HCT116 (cell line): ENCODE measurements at regions not wholly inside any gene's neighbourhood (a gene's known extent, or its start where the extent isn't known, plus 50 kb on each side); places are given as distances from the start of the nearest gene placed in this dataset.

Source experiments
- ATAC-seq: fragments of 200-7000 bp; cut with Tn5 transposase; 2 replicates; pipeline ENCODE4 v1.9.1; 2020; ENCODE audit warnings: mild to moderate bottlenecking, moderate library complexity
- BruUV-seq: library from RNA; stranded (reverse); fragments of 400-500 nt; replicated peaks from 2 replicates; lab custom pipeline; 2021; lab: Mats Ljungman, UMichigan
- CTCF ChIA-PET: fragments of 300-600 bp; sonication (Branson Sonifier 250); formaldehyde crosslinking; loops from one replicate; lab custom pipeline; 2021; ENCODE audit warnings: antibody characterized with exemption; lab: Charles Lee
- POLR2A ChIA-PET: fragments of 300-600, 350-600 bp; sonication (Branson Sonifier 250); formaldehyde crosslinking; loops from one replicate; lab custom pipeline; 2021; ENCODE audit warnings: antibody characterized with exemption; lab: Charles Lee
- RAD21 ChIA-PET, 2 experiments: fragments of 300-600 bp; sonication (Branson Sonifier 250); formaldehyde crosslinking; loops; one replicate each; lab custom pipeline; 2023; ENCODE audit warnings: low total read pairs in 2 of 2; ENCODE audit not compliant: uncharacterized antibody in 2 of 2, unreplicated experiment in 2 of 2, low non-redundant PET in 1 of 2; lab: Charles Lee
- DNase-seq: peaks from one replicate; pipeline ENCODE4 v3.0.0-alpha.2; 2010; ENCODE audit warnings: low read depth, low spot score
- H2AFZ ChIP-seq: fragments of 200-600 bp; shearing (Covaris generic), sonication (generic); 2 replicates; pipeline ENCODE4 v1.6.1; 2017; ENCODE audit warnings: low read depth, mixed run types, mixed read lengths, antibody characterized with exemption, low read length; ENCODE audit not compliant: poor library complexity, severe bottlenecking
- H3K27ac ChIP-seq: 2 replicates; pipeline ENCODE4 v1.5.1; 2012; ENCODE audit warnings: low read depth, low read length
- H3K27me3 ChIP-seq: fragments of 200-600 bp; sonication (generic); 2 replicates; pipeline ENCODE4 v1.6.1; 2016; ENCODE audit warnings: mixed run types, low read length, mixed read lengths; ENCODE audit not compliant: insufficient read depth
- H3K36me3 ChIP-seq, 2 experiments: fragments of 200-500 bp in 1 of 2; fragments of 200-600 bp in 1 of 2; sonication (Bioruptor generic) in 1 of 2; sonication (generic) in 1 of 2; 2 replicates each; pipeline versions ENCODE4 v1.5.1 to v1.6.1; 2014 to 2016; ENCODE audit warnings: low read length in 2 of 2, inconsistent platforms in 1 of 2, mixed read lengths in 1 of 2, mixed run types in 1 of 2; ENCODE audit not compliant: insufficient read depth in 2 of 2, control insufficient read depth in 1 of 2
- H3K4me1 ChIP-seq, 2 experiments: fragments of 200-600 bp in 1 of 2; sonication (generic) in 1 of 2; 2 replicates each; pipeline versions ENCODE4 v1.5.1 to v1.6.1; 2012 to 2017; ENCODE audit warnings: low read length in 2 of 2, inconsistent platforms in 1 of 2, mild to moderate bottlenecking in 1 of 2, mixed read lengths in 1 of 2, mixed run types in 1 of 2, moderate library complexity in 1 of 2; ENCODE audit not compliant: insufficient read depth in 2 of 2, control insufficient read depth in 1 of 2
- H3K4me2 ChIP-seq: fragments of 200-600 bp; sonication (generic); 2 replicates; pipeline ENCODE4 v1.6.1; 2017; ENCODE audit warnings: mixed run types, low read length, mixed read lengths
- H3K4me3 ChIP-seq, 2 experiments: fragments of 200-600 bp in 1 of 2; sonication (generic) in 1 of 2; replicated peaks in 1 of 2; 2 replicates each; pipeline ENCODE4 v1.5.1; 2011 to 2016; ENCODE audit warnings: low read length in 2 of 2, control low read depth in 1 of 2, low read depth in 1 of 2, mild to moderate bottlenecking in 1 of 2, mixed read lengths in 1 of 2, mixed run types in 1 of 2
- H3K79me2 ChIP-seq: fragments of 200-600 bp; sonication (generic); 2 replicates; pipeline ENCODE4 v1.6.1; 2017; ENCODE audit warnings: mild to moderate bottlenecking, mixed run types, low read length, moderate library complexity, mixed read lengths; ENCODE audit not compliant: insufficient read depth
- H3K9ac ChIP-seq: fragments of 200-600 bp; sonication (generic); 2 replicates; pipeline ENCODE4 v1.6.1; 2016; ENCODE audit warnings: low read length, mixed read lengths
- H3K9me2 ChIP-seq: fragments of 200-600 bp; sonication (generic), shearing (Covaris generic); 2 replicates; pipeline ENCODE4 v1.6.1; 2017; ENCODE audit warnings: mixed run types, mild to moderate bottlenecking, moderate library complexity; ENCODE audit not compliant: insufficient read depth
- H3K9me3 ChIP-seq, 2 experiments: fragments of 200-500 bp in 1 of 2; fragments of 200-600 bp in 1 of 2; sonication (Bioruptor generic) in 1 of 2; sonication (generic) in 1 of 2; 2 replicates each; pipeline ENCODE4 v1.6.1; 2014 to 2017; ENCODE audit warnings: low read length in 2 of 2, mixed read lengths in 2 of 2, inconsistent platforms in 1 of 2, low read depth in 1 of 2, mild to moderate bottlenecking in 1 of 2, mixed run types in 1 of 2, moderate library complexity in 1 of 2; ENCODE audit not compliant: control insufficient read depth in 1 of 2, insufficient read depth in 1 of 2
- H4K20me1 ChIP-seq: fragments of 200-600 bp; sonication (generic), shearing (Covaris generic); 2 replicates; pipeline ENCODE4 v1.6.1; 2017; ENCODE audit warnings: mixed run types, mild to moderate bottlenecking, moderate library complexity; ENCODE audit not compliant: insufficient read depth
- CEBPB ChIP-seq: IDR thresholded peaks from 2 replicates; pipeline ENCODE4 v1.6.1; 2012; ENCODE audit warnings: low read depth
- POLR2A ChIP-seq: IDR thresholded peaks from 2 replicates; pipeline ENCODE4 v1.7.0; 2011; ENCODE audit warnings: borderline replicate concordance; ENCODE audit not compliant: insufficient read depth, insufficient read length; ENCODE audit errors: extremely low read depth
- RAD21 ChIP-seq: IDR thresholded peaks from 2 replicates; pipeline ENCODE4 v1.6.1; 2012; ENCODE audit warnings: low read depth, mild to moderate bottlenecking
- SIN3A ChIP-seq: IDR thresholded peaks from 2 replicates; pipeline ENCODE4 v1.6.1; 2012; ENCODE audit warnings: low read depth
- SRF ChIP-seq: IDR thresholded peaks from 2 replicates; pipeline ENCODE4 v1.6.1; 2012; ENCODE audit warnings: low read depth
- YY1 ChIP-seq: IDR thresholded peaks from 2 replicates; pipeline ENCODE4 v1.6.1; 2011; ENCODE audit warnings: low read length, low read depth, moderate library complexity, mild to moderate bottlenecking; ENCODE audit not compliant: insufficient replicate concordance; ENCODE audit errors: extremely low read depth
- ZFX ChIP-seq: fragments of 450-650 bp; IDR thresholded peaks from 2 replicates; pipeline ENCODE4 v1.6.1; 2017
- intact Hi-C: fragments of 100-400 bp; cut with micrococcal nuclease; formaldehyde crosslinking; loops from 2 replicates; pipeline ENCODE4 v1.10.0; 2022
- TF ChIP-seq, protein P1 (sequence below): IDR thresholded peaks from 2 replicates; pipeline ENCODE4 v1.6.1; 2011; ENCODE audit warnings: mild to moderate bottlenecking, low read length, moderate library complexity; ENCODE audit not compliant: insufficient replicate concordance; ENCODE audit errors: extremely low read depth
- TF ChIP-seq, protein P2 (sequence below): IDR thresholded peaks from 2 replicates; pipeline ENCODE4 v1.6.1; 2012; ENCODE audit warnings: low read depth
- TF ChIP-seq, protein P3 (sequence below): IDR thresholded peaks from 2 replicates; pipeline ENCODE4 v1.6.1; 2012
- TF ChIP-seq, protein P4 (sequence below), 3 experiments: fragments of 200-600 bp in 1 of 3; sonication (generic) in 1 of 3; IDR thresholded peaks in 2 of 3; conservative IDR thresholded peaks in 1 of 3; 2 replicates each; pipeline ENCODE4 v1.5.1; 2012 to 2017; ENCODE audit warnings: low read depth in 2 of 3, low read length in 2 of 3, antibody characterized with exemption in 1 of 3, borderline replicate concordance in 1 of 3, control low read depth in 1 of 3, mild to moderate bottlenecking in 1 of 3, mixed read lengths in 1 of 3, mixed run types in 1 of 3, moderate library complexity in 1 of 3; ENCODE audit not compliant: insufficient read depth in 1 of 3

DNA sequence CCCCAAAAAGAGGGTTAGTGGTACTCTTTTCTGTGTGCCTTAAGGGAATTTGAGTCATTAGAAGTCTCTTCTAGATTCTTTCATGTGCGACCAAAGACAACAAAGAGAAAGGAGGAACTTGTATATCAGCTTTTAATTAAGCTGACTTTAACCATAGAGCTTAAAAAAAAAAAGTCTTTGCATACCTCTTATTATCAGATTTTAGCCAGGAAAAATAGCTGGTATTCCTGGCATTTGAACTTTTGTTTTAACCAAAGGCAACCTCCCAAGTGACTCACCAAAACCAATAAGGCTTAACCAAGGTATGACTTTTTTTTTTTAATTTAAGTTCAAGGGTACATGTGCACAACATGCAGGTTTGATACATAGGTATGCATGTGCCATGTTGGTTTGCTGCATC is 375.0 kb downstream of the CDC5L start:
- ChIA-PET POLR2A (no interaction called here), RAD21 (interaction anchor here in 1 of 2 experiments (0.6 kb wide), 1 partner anchor 25 kb away, joined by 3 read pairs; no protein-coding TSS in a partner anchor), CTCF (interaction anchor here (1.0 kb wide), 1 partner anchor 287 kb away, joined by 3 read pairs; no protein-coding TSS in a partner anchor)
- ATAC-seq (no peak), DNase-seq (no peak)
- Histone ChIP-seq H3K27ac (no peak overlapping the region), H3K4me3 (no peak overlapping the region), H3K9me3 (peaks cover 0 to 3% of the 10 kb centered on the region in 2 experiments; a peak in 1 of 4 replicates), H3K79me2 (no peaks in the 10 kb centered on the region), H4K20me1 (no peaks in the 10 kb centered on the region), H3K9ac (no peak overlapping the region), H3K36me3 (no peaks in the 10 kb centered on the region), H3K4me1 (no peaks in the 10 kb centered on the region), H3K4me2 (no peak overlapping the region), H2AFZ (no peak overlapping the region), H3K27me3 (no peaks in the 10 kb centered on the region), H3K9me2 (no peaks in the 10 kb centered on the region)
- intact Hi-C loops, result no loop called here
- BruUV-seq, result no TSS peak
- no peak for TF ChIP-seq POLR2A

- no peaks in the 10 kb centered on the region for H3K36me3 ChIP-seq
- no TSS peak for BruUV-seq
- H3K79me2 ChIP-seq, result no peaks in the 10 kb centered on the region
- ATAC-seq (no peak), DNase-seq (no peak)
- no peak overlapping the region for H2AFZ ChIP-seq
- ChIA-PET RAD21 (no interaction called here), CTCF (no interaction called here), POLR2A (no interaction called here)
- H3K27me3 ChIP-seq, result no peaks in the 10 kb centered on the region
- H4K20me1 ChIP-seq, result no peaks in the 10 kb centered on the region
- H3K4me2 ChIP-seq, result no peak overlapping the region
- H3K27ac ChIP-seq, result no peak overlapping the region
- H3K9me2 ChIP-seq, result no peaks in the 10 kb centered on the region
- H3K9me3 ChIP-seq, result no peaks in the 10 kb centered on the region
- no peak overlapping the region for H3K4me3 ChIP-seq
- H3K9ac ChIP-seq, result no peak overlapping the region
- intact Hi-C loops, result no loop called here
- no peaks in the 10 kb centered on the region for H3K4me1 ChIP-seq
- TF ChIP-seq CEBPB, result no peak
- TF ChIP-seq, protein P1, sequence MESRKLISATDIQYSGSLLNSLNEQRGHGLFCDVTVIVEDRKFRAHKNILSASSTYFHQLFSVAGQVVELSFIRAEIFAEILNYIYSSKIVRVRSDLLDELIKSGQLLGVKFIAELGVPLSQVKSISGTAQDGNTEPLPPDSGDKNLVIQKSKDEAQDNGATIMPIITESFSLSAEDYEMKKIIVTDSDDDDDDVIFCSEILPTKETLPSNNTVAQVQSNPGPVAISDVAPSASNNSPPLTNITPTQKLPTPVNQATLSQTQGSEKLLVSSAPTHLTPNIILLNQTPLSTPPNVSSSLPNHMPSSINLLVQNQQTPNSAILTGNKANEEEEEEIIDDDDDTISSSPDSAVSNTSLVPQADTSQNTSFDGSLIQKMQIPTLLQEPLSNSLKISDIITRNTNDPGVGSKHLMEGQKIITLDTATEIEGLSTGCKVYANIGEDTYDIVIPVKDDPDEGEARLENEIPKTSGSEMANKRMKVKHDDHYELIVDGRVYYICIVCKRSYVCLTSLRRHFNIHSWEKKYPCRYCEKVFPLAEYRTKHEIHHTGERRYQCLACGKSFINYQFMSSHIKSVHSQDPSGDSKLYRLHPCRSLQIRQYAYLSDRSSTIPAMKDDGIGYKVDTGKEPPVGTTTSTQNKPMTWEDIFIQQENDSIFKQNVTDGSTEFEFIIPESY, result no peak
- TF ChIP-seq, protein P2, sequence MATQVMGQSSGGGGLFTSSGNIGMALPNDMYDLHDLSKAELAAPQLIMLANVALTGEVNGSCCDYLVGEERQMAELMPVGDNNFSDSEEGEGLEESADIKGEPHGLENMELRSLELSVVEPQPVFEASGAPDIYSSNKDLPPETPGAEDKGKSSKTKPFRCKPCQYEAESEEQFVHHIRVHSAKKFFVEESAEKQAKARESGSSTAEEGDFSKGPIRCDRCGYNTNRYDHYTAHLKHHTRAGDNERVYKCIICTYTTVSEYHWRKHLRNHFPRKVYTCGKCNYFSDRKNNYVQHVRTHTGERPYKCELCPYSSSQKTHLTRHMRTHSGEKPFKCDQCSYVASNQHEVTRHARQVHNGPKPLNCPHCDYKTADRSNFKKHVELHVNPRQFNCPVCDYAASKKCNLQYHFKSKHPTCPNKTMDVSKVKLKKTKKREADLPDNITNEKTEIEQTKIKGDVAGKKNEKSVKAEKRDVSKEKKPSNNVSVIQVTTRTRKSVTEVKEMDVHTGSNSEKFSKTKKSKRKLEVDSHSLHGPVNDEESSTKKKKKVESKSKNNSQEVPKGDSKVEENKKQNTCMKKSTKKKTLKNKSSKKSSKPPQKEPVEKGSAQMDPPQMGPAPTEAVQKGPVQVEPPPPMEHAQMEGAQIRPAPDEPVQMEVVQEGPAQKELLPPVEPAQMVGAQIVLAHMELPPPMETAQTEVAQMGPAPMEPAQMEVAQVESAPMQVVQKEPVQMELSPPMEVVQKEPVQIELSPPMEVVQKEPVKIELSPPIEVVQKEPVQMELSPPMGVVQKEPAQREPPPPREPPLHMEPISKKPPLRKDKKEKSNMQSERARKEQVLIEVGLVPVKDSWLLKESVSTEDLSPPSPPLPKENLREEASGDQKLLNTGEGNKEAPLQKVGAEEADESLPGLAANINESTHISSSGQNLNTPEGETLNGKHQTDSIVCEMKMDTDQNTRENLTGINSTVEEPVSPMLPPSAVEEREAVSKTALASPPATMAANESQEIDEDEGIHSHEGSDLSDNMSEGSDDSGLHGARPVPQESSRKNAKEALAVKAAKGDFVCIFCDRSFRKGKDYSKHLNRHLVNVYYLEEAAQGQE, result no peak
- no peak for TF ChIP-seq RAD21
- no peak for TF ChIP-seq ZFX
- TF ChIP-seq, protein P3, sequence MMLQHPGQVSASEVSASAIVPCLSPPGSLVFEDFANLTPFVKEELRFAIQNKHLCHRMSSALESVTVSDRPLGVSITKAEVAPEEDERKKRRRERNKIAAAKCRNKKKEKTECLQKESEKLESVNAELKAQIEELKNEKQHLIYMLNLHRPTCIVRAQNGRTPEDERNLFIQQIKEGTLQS, result no peak
- TF ChIP-seq, protein P4, sequence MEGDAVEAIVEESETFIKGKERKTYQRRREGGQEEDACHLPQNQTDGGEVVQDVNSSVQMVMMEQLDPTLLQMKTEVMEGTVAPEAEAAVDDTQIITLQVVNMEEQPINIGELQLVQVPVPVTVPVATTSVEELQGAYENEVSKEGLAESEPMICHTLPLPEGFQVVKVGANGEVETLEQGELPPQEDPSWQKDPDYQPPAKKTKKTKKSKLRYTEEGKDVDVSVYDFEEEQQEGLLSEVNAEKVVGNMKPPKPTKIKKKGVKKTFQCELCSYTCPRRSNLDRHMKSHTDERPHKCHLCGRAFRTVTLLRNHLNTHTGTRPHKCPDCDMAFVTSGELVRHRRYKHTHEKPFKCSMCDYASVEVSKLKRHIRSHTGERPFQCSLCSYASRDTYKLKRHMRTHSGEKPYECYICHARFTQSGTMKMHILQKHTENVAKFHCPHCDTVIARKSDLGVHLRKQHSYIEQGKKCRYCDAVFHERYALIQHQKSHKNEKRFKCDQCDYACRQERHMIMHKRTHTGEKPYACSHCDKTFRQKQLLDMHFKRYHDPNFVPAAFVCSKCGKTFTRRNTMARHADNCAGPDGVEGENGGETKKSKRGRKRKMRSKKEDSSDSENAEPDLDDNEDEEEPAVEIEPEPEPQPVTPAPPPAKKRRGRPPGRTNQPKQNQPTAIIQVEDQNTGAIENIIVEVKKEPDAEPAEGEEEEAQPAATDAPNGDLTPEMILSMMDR (IDR thresholded peaks at IDR 0.05 in 2 of 3, conservative IDR thresholded peaks at IDR 0.05 in 1 of 3; ENCODE audit: borderline replicate concordance in 1 of 3, insufficient read depth in 1 of 3, low read depth in 2 of 3, low read length in 2 of 3), result no peak
- TF ChIP-seq SIN3A, result no peak
- no peak for TF ChIP-seq SRF
- no peak for TF ChIP-seq YY1
Observed at GRCh38 chr6:44771647-44772415, 384.3 kb downstream of the CDC5L start.
